ENCODE measurements at regions not wholly inside any gene's neighbourhood (a gene's known extent, or its start where the extent isn't known, plus 50 kb on each side); places are given as distances from the start of the nearest gene placed in this dataset.

GRCh38 chr15:93706495-93707292 lies 524.7 kb upstream of the MCTP2 start:
- no peak for DNase-seq

- DNase-seq, result no peak
These were observed 525.5 kb upstream of the MCTP2 start for GRCh38 chr15:93705753-93706455.

GRCh38 chr15:93703092-93703739 lies 528.1 kb upstream of the MCTP2 start:
- DNase-seq, result no peak

- DNase-seq, result no peak
These were observed 531.3 kb upstream of the MCTP2 start for GRCh38 chr15:93700051-93700450.

- no peak for DNase-seq
These were observed 537.3 kb upstream of the MCTP2 start for GRCh38 chr15:93694033-93694432.

GRCh38 chr15:93683651-93684050 lies 547.7 kb upstream of the MCTP2 start:
- no peak for DNase-seq

- DNase-seq, result no peak
These were observed 559.9 kb upstream of the MCTP2 start for GRCh38 chr15:93671387-93671943.

GRCh38 chr15:93670931-93671330 lies 560.4 kb upstream of the MCTP2 start:
- no peak for DNase-seq

GRCh38 chr15:93664213-93664956 lies 567.0 kb upstream of the MCTP2 start:
- no peak for DNase-seq

- DNase-seq, result no peak
These were observed 569.0 kb upstream of the MCTP2 start for GRCh38 chr15:93662162-93662885.

- DNase-seq, result no peak
These were observed 569.2 kb upstream of the RGMA start for GRCh38 chr15:93658026-93658816.

GRCh38 chr15:93656041-93656440 lies 567.0 kb upstream of the RGMA start:
- no peak for DNase-seq

GRCh38 chr15:93649691-93650235 lies 560.8 kb upstream of the RGMA start:
- no peak for DNase-seq

- DNase-seq, result no peak
These were observed 557.2 kb upstream of the RGMA start for GRCh38 chr15:93646193-93646592.

GRCh38 chr15:93645594-93645993 lies 556.6 kb upstream of the RGMA start:
- DNase-seq, result no peak

- no peak for DNase-seq
These were observed 555.6 kb upstream of the RGMA start for GRCh38 chr15:93644595-93644994.

- no peak for DNase-seq
These were observed 551.5 kb upstream of the RGMA start for GRCh38 chr15:93640411-93640962.

GRCh38 chr15:93631958-93632618 lies 543.1 kb upstream of the RGMA start:
- DNase-seq, result no peak

GRCh38 chr15:93619597-93619996 lies 530.6 kb upstream of the RGMA start:
- no peak for DNase-seq

- DNase-seq, result no peak
These were observed 528.4 kb upstream of the RGMA start for GRCh38 chr15:93617443-93617842.
